ENCODE measurements at regions not wholly inside any gene's neighbourhood (a gene's known extent, or its start where the extent isn't known, plus 50 kb on each side); places are given as distances from the start of the nearest gene placed in this dataset.
A peak's percentile ranks its signal among the peaks of the same experiment; 100 is the strongest.

DNA sequence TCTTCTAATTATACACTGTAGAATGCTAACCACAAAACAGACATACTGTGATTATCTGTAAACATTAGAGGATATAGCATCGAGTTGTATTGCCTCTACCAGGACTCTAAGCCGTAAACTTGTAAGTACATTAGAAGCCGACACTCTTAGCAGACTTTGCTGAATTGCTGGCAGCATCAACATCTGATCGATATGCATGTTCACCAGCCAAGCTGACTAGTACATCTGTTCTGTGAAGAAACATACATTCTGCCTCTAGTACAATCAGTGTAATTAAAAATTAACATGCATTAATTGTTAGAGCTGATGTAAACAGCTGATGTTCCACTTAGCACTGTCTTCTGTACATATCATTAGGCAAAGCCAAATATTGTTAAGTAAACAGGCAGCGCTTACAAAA lies 502.2 kb downstream of the NR4A2 start:
- TF ChIP-seq USF1 (IDR thresholded peaks at IDR 0.05; ENCODE audit: borderline replicate concordance, low read depth) = no peak
- TF ChIP-seq SIN3A (IDR thresholded peaks at IDR 0.05; ENCODE audit: borderline replicate concordance, low read depth, low read length) = no peak
- TF ChIP-seq, protein P1, sequence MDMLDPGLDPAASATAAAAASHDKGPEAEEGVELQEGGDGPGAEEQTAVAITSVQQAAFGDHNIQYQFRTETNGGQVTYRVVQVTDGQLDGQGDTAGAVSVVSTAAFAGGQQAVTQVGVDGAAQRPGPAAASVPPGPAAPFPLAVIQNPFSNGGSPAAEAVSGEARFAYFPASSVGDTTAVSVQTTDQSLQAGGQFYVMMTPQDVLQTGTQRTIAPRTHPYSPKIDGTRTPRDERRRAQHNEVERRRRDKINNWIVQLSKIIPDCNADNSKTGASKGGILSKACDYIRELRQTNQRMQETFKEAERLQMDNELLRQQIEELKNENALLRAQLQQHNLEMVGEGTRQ (IDR thresholded peaks at IDR 0.05; ENCODE audit: borderline replicate concordance, low read depth, low read length) = no peak
- TF ChIP-seq NFIC (IDR thresholded peaks at IDR 0.05; ENCODE audit: borderline replicate concordance) = no peak
- TF ChIP-seq FOSL2 (IDR thresholded peaks at IDR 0.05; ENCODE audit: borderline replicate concordance, low read depth) = no peak
- TF ChIP-seq JUND (IDR thresholded peaks at IDR 0.05) = no peak
- TF ChIP-seq RXRA (IDR thresholded peaks at IDR 0.05; ENCODE audit: borderline replicate concordance, low read depth) = no peak
- no peaks in the 10 kb centered on the region for H3K27me3 ChIP-seq (ENCODE audit: insufficient read depth)
- H3K27ac ChIP-seq (ENCODE audit: low read depth in 2 of 2, low read length in 1 of 2) = no peak overlapping the region
- no peaks in the 10 kb centered on the region for H4K20me1 ChIP-seq (ENCODE audit: insufficient read depth)
- H3K9me3 ChIP-seq = no peaks in the 10 kb centered on the region; the same call in 1 of the 2 replicates
- WGBS (ENCODE audit: low lambda C conversion rate) = 25% methylated on average over 5 of the region's 5 CpGs
- no peaks in the 10 kb centered on the region for H3K9me2 ChIP-seq
- no peaks in the 10 kb centered on the region for H3K36me3 ChIP-seq (replicated peaks in 1 of 2; ENCODE audit: control insufficient read depth in 1 of 2, insufficient read depth in 2 of 2, low read length in 1 of 2)
- no peak overlapping the region for H2AFZ ChIP-seq (ENCODE audit: low read depth)
- no peaks in the 10 kb centered on the region for H3K79me2 ChIP-seq (ENCODE audit: insufficient read depth)
- no peak for DNase-seq
- H3K9ac ChIP-seq = no peak overlapping the region
- H3K4me1 ChIP-seq (ENCODE audit: control insufficient read depth in 1 of 2, insufficient read depth in 2 of 2, low read depth in 1 of 2, low read length in 1 of 2) = no peaks in the 10 kb centered on the region
- no peaks in the 10 kb centered on the region for H3F3A ChIP-seq (replicated peaks; ENCODE audit: insufficient read depth)
- H3K4me2 ChIP-seq = no peak overlapping the region
- no peak overlapping the region for H3K4me3 ChIP-seq (ENCODE audit: low read depth in 2 of 2, low read length in 1 of 2)
- ChIA-PET CTCF (no interaction called here), POLR2A (no interaction called here)

GRCh38 chr2:155825876-155826275 lies 506.6 kb downstream of the NR4A2 start:
- no peak for TF ChIP-seq TEAD4 (IDR thresholded peaks at IDR 0.05; ENCODE audit: borderline replicate concordance, insufficient read depth)
- Histone ChIP-seq H4K20me1 (ENCODE audit: insufficient read depth) (no peaks in the 10 kb centered on the region), H3K4me2 (no peak overlapping the region), H2AFZ (ENCODE audit: low read depth) (no peak overlapping the region), H3K9me2 (no peaks in the 10 kb centered on the region), H3K27me3 (ENCODE audit: insufficient read depth) (no peaks in the 10 kb centered on the region), H3K4me3 (ENCODE audit: low read depth in 2 of 2, low read length in 1 of 2) (no peak overlapping the region), H3K9me3 (no peaks in the 10 kb centered on the region), H3F3A (replicated peaks; ENCODE audit: insufficient read depth) (no peaks in the 10 kb centered on the region), H3K4me1 (ENCODE audit: control insufficient read depth in 1 of 2, insufficient read depth in 2 of 2, low read depth in 1 of 2, low read length in 1 of 2) (no peaks in the 10 kb centered on the region), H3K9ac (no peak overlapping the region), H3K36me3 (replicated peaks in 1 of 2; ENCODE audit: control insufficient read depth in 1 of 2, insufficient read depth in 2 of 2, low read length in 1 of 2) (no peaks in the 10 kb centered on the region), H3K27ac (ENCODE audit: low read depth in 2 of 2, low read length in 1 of 2) (no peak overlapping the region), H3K79me2 (ENCODE audit: insufficient read depth) (no peaks in the 10 kb centered on the region)
- CTCF ChIA-PET = interaction anchor here (1.1 to 1.3 kb wide), 2 partner anchors 10 to 449 kb away, joined by 4 to 5 read pairs; no protein-coding TSS in a partner anchor
- POLR2A ChIA-PET = interaction anchor here (0.8 kb wide), 1 partner anchor 14 kb away, joined by 3 read pairs; no protein-coding TSS in a partner anchor
- DNase-seq = no peak
- 10% methylated on average over 2 of the region's 2 CpGs for WGBS (ENCODE audit: low lambda C conversion rate)

- Histone ChIP-seq H3K4me3 (ENCODE audit: low read depth in 2 of 2, low read length in 1 of 2) (no peak overlapping the region), H3K9me3 (no peaks in the 10 kb centered on the region), H3K36me3 (replicated peaks in 1 of 2; ENCODE audit: control insufficient read depth in 1 of 2, insufficient read depth in 2 of 2, low read length in 1 of 2) (no peaks in the 10 kb centered on the region), H3K27ac (ENCODE audit: low read depth in 2 of 2, low read length in 1 of 2) (no peak overlapping the region), H3K9me2 (no peaks in the 10 kb centered on the region), H3K79me2 (ENCODE audit: insufficient read depth) (no peaks in the 10 kb centered on the region), H3K9ac (no peak overlapping the region), H3K4me2 (no peak overlapping the region), H2AFZ (ENCODE audit: low read depth) (no peak overlapping the region), H3K4me1 (ENCODE audit: control insufficient read depth in 1 of 2, insufficient read depth in 2 of 2, low read depth in 1 of 2, low read length in 1 of 2) (no peaks in the 10 kb centered on the region), H3F3A (replicated peaks; ENCODE audit: insufficient read depth) (no peaks in the 10 kb centered on the region), H3K27me3 (ENCODE audit: insufficient read depth) (no peaks in the 10 kb centered on the region), H4K20me1 (ENCODE audit: insufficient read depth) (no peaks in the 10 kb centered on the region)
- TF ChIP-seq EP300 (IDR thresholded peaks at IDR 0.05; ENCODE audit: borderline replicate concordance in 1 of 2, low read depth in 1 of 2, low read length in 1 of 2) = no peak
- TF ChIP-seq RAD21 (IDR thresholded peaks at IDR 0.05; ENCODE audit: low read length) = peak; percentile 58
- TF ChIP-seq JUND (IDR thresholded peaks at IDR 0.05) = no peak
- TF ChIP-seq TCF12 (IDR thresholded peaks at IDR 0.05) = no peak
- no peak for TF ChIP-seq MXI1 (IDR thresholded peaks at IDR 0.05; ENCODE audit: low read depth, low read length)
- TF ChIP-seq, protein P2, sequence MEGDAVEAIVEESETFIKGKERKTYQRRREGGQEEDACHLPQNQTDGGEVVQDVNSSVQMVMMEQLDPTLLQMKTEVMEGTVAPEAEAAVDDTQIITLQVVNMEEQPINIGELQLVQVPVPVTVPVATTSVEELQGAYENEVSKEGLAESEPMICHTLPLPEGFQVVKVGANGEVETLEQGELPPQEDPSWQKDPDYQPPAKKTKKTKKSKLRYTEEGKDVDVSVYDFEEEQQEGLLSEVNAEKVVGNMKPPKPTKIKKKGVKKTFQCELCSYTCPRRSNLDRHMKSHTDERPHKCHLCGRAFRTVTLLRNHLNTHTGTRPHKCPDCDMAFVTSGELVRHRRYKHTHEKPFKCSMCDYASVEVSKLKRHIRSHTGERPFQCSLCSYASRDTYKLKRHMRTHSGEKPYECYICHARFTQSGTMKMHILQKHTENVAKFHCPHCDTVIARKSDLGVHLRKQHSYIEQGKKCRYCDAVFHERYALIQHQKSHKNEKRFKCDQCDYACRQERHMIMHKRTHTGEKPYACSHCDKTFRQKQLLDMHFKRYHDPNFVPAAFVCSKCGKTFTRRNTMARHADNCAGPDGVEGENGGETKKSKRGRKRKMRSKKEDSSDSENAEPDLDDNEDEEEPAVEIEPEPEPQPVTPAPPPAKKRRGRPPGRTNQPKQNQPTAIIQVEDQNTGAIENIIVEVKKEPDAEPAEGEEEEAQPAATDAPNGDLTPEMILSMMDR (IDR thresholded peaks at IDR 0.05) = peak; percentile 48
- TF ChIP-seq SMC3 (IDR thresholded peaks at IDR 0.05; ENCODE audit: low read depth, low read length) = peak; percentile 19; the same call in 1 of the 2 replicates
- TF ChIP-seq RXRA (IDR thresholded peaks at IDR 0.05; ENCODE audit: borderline replicate concordance, low read depth) = no peak
- peak; percentile 8 for DNase-seq
- CTCF ChIA-PET = interaction anchor here (0.8 to 1.5 kb wide), 10 partner anchors 10 to 447 kb away, joined by 3 to 7 read pairs (median 3); no protein-coding TSS in a partner anchor
- POLR2A ChIA-PET = no interaction called here
Measured at GRCh38 chr2:155815851-155816250, 516.7 kb downstream of the NR4A2 start.
